SH-SY5Y (cell line): ENCODE measurements at regions not wholly inside any gene's neighbourhood (a gene's known extent, or its start where the extent isn't known, plus 50 kb on each side); places are given as distances from the start of the nearest gene placed in this dataset.

Source experiments
- GATA2 ChIP-seq: IDR thresholded peaks from 2 replicates; pipeline ENCODE4 v1.6.1; 2011; ENCODE audit warnings: mild to moderate bottlenecking, low read depth, low read length
- GATA3 ChIP-seq: IDR thresholded peaks from 2 replicates; pipeline ENCODE4 v1.6.1; 2011; ENCODE audit warnings: low read depth, mild to moderate bottlenecking, low read length, moderate library complexity

GRCh38 chr11:64457416-64458010 is 98.2 kb upstream of the SLC22A11 start:
- TF ChIP-seq GATA2 = no peak
- TF ChIP-seq GATA3 = no peak
